SK-N-MC (cell line): ENCODE measurements at regions not wholly inside any gene's neighbourhood (a gene's known extent, or its start where the extent isn't known, plus 50 kb on each side); places are given as distances from the start of the nearest gene placed in this dataset.

Source experiments
- EZH2 ChIP-seq: fragments of 200-600 bp; sonication (generic); IDR thresholded peaks from one replicate; pipeline ENCODE4 v1.6.1; 2017; ENCODE audit warnings: antibody characterized with exemption
- POLR2AphosphoS5 ChIP-seq: IDR thresholded peaks from 2 replicates; pipeline ENCODE4 v1.6.1; 2012; ENCODE audit warnings: mild to moderate bottlenecking, low read depth, low read length, borderline replicate concordance

DNA sequence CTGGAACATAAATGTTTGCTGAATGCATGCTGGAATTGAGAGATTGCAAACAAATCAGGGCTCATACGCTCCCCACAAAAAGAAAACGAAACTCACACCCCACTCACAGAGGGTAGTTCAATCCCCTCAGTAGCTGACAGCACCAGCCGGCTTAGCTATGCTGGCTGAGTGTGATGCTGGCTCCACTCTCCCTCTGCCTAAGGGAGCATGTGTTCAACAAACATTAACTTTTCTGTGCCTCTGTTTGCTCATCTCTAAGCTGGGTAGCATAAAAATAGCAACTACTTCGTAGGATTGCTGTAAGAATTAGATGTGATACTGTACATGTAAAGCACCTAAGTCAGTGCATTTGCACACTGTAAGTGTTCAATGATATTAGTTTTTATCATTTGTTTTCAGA, 282.6 kb downstream of the FOXO1 start:
- TF ChIP-seq POLR2AphosphoS5 (no peak), EZH2 (no peak)
